ENCODE measurements at regions not wholly inside any gene's neighbourhood (a gene's known extent, or its start where the extent isn't known, plus 50 kb on each side); places are given as distances from the start of the nearest gene placed in this dataset.

- in situ Hi-C loops (cut with MboI; ENCODE audit: low pct_ligation_motif_present in 1 of 4, low pct_unique_long_range_greater_than_20kb in 1 of 4, low sequenced_read_pairs in 3 of 4) = no loop called here
- intact Hi-C loops (cut with DNase I; ENCODE audit: low total_unique reads) = no loop called here
- Histone ChIP-seq H3K4me3 (no peak overlapping the region), H3K36me3 (no peaks in the 10 kb centered on the region), H3K4me1 (no peaks in the 10 kb centered on the region), H3K27ac (no peak overlapping the region), H3K9me3 (no peaks in the 10 kb centered on the region), H3K27me3 (no peaks in the 10 kb centered on the region)
- no peak for TF ChIP-seq POLR2AphosphoS5 (IDR thresholded peaks at IDR 0.05)
- no peak for TF ChIP-seq POLR2A (IDR thresholded peaks at IDR 0.05)
- no peak for TF ChIP-seq EP300 (IDR thresholded peaks at IDR 0.05; ENCODE audit: low read depth)
- no peak for TF ChIP-seq CTCF (IDR thresholded peaks at IDR 0.05)
- WGBS, 2 donors (ENCODE audit: low coverage in 1 of 2) = 68 to 71% methylated on average over 2 of the region's 2 CpGs
- DNase-seq = no peak
Measured at GRCh38 chr12:39037115-39037514, 131.7 kb upstream of the CPNE8 start.

DNA sequence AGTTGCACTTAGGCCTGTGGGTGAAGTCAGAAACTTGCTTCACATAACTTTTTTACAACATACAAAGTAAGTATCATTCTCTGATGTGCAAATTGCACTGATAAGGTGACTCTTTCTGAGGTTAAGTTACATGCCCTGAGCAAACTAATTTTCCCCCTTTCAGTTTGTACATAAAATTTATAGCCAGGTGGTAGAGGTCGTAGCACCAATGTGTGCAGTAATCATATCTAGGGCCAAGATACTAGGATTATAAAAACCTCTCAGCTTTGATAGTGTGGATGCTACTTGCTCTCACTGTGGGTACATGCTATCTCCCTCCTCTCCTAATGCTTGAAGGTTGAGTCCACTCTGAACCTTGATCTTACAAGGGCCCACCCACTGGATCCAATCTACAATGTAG, 130.7 kb upstream of the CPNE8 start:
- 20 to 54% methylated on average over 1 of the region's 1 CpG for WGBS, 2 donors (ENCODE audit: low coverage in 1 of 2)

DNA sequence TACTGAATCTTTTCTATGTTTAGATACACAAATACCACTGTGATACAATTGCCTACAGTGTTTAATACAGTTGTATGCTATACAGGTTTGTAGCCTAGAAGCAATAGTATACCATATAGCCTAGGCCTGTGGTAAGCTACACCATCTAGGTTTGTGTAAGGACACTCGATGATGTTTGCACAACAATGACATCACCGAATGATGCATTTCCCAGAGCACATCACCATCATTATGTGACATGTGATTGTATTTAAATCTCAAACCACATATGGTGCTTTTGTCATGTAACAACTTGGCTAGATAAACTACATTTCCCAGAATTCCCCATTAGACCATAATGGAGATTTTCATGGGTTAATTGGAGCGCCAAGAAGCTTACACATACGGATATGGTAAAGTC, 128.4 kb upstream of the CPNE8 start:
- DNase-seq = no peak
- Histone ChIP-seq H3K4me3 (no peak overlapping the region), H3K27me3 (no peaks in the 10 kb centered on the region), H3K27ac (no peak overlapping the region), H3K9me3 (no peaks in the 10 kb centered on the region), H3K36me3 (no peaks in the 10 kb centered on the region), H3K4me1 (no peaks in the 10 kb centered on the region)
- TF ChIP-seq POLR2A (IDR thresholded peaks at IDR 0.05) (no peak), POLR2AphosphoS5 (IDR thresholded peaks at IDR 0.05) (no peak), EP300 (IDR thresholded peaks at IDR 0.05; ENCODE audit: low read depth) (no peak), CTCF (IDR thresholded peaks at IDR 0.05) (no peak)
- in situ Hi-C loops (cut with MboI; ENCODE audit: low pct_ligation_motif_present in 1 of 4, low pct_unique_long_range_greater_than_20kb in 1 of 4, low sequenced_read_pairs in 3 of 4) = no loop called here
- WGBS, 2 donors (ENCODE audit: low coverage in 1 of 2) = 76 to 94% methylated on average over 2 to 4 of the region's 4 CpGs
- intact Hi-C loops (cut with DNase I; ENCODE audit: low total_unique reads) = no loop called here

More for the DNA sequence above, 130.7 kb upstream of the CPNE8 start:
- in situ Hi-C loops (cut with MboI; ENCODE audit: low pct_ligation_motif_present in 1 of 4, low pct_unique_long_range_greater_than_20kb in 1 of 4, low sequenced_read_pairs in 3 of 4) (no loop called here), intact Hi-C loops (cut with DNase I; ENCODE audit: low total_unique reads) (no loop called here)
- no peaks in the 10 kb centered on the region for H3K36me3 ChIP-seq
- no peaks in the 10 kb centered on the region for H3K4me1 ChIP-seq
- no peaks in the 10 kb centered on the region for H3K27me3 ChIP-seq
- no peak overlapping the region for H3K4me3 ChIP-seq
- DNase-seq = no peak
- H3K9me3 ChIP-seq = no peaks in the 10 kb centered on the region
- TF ChIP-seq CTCF (IDR thresholded peaks at IDR 0.05) (no peak), POLR2A (IDR thresholded peaks at IDR 0.05) (no peak), POLR2AphosphoS5 (IDR thresholded peaks at IDR 0.05) (no peak), EP300 (IDR thresholded peaks at IDR 0.05; ENCODE audit: low read depth) (no peak)
- no peak overlapping the region for H3K27ac ChIP-seq

DNA sequence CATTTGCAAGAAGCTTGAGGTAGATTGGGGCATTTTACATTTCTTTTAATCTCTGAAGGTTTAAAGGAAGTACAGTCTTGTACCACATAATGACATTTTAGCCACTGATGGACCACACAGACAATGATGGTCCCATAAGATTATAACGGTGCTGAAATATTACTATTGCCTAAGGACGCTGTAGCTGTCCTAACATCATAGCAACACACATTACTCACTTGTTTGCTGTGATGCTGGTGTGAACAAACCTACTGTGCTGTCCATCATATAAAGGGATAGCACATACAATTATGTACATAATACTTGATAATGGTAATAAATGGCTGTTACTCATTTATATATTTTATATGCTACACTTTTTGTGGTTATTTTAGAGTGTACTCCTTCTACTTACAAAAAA, 127.1 kb upstream of the CPNE8 start:
- no peaks in the 10 kb centered on the region for H3K27me3 ChIP-seq
- no peaks in the 10 kb centered on the region for H3K9me3 ChIP-seq
- 73 to 91% methylated on average over 2 of the region's 2 CpGs for WGBS, 2 donors (ENCODE audit: low coverage in 1 of 2)
- H3K4me1 ChIP-seq = no peaks in the 10 kb centered on the region
- H3K36me3 ChIP-seq = no peaks in the 10 kb centered on the region
- H3K4me3 ChIP-seq = no peak overlapping the region
- H3K27ac ChIP-seq = no peak overlapping the region
- in situ Hi-C loops (cut with MboI; ENCODE audit: low pct_ligation_motif_present in 1 of 4, low pct_unique_long_range_greater_than_20kb in 1 of 4, low sequenced_read_pairs in 3 of 4) (no loop called here), intact Hi-C loops (cut with DNase I; ENCODE audit: low total_unique reads) (no loop called here)
- DNase-seq = no peak
- TF ChIP-seq CTCF (IDR thresholded peaks at IDR 0.05) (no peak), POLR2A (IDR thresholded peaks at IDR 0.05) (no peak), EP300 (IDR thresholded peaks at IDR 0.05; ENCODE audit: low read depth) (no peak), POLR2AphosphoS5 (IDR thresholded peaks at IDR 0.05) (no peak)

Measured in transverse colon (tissue), 4 donors.